Right forelimb (tissue), 1 donor: ENCODE measurements at regions not wholly inside any gene's neighbourhood (a gene's known extent, or its start where the extent isn't known, plus 50 kb on each side); places are given as distances from the start of the nearest gene placed in this dataset.
"Not testable (repeated sequence)": the region's sequence is repeated elsewhere in the genome, so short reads cannot be mapped to it uniquely, and the experiment has no call there.

Experiments used
- DNase-seq: peaks from one replicate; pipeline ENCODE4 v3.0.0-alpha.2; 2018

DNA sequence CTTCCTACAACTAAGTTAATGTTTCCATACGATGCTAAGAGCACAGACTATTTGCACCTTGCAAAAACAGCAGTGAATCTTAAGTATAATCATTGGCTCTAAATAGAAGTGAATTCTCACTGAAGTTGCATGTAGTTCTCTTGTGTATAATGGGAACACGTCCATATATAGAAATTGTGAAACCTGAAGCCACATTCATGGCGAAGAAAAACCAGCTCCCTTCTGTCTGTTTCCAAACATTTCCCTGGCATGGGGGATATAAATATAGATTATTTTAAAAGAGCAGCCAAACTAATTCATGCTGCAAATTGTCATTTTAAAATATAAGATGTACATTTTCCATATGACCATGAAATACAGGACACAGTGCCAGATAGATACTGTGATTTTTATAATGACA, 71.1 kb downstream of the TRAM1L1 start:
- DNase-seq: no peak

DNA sequence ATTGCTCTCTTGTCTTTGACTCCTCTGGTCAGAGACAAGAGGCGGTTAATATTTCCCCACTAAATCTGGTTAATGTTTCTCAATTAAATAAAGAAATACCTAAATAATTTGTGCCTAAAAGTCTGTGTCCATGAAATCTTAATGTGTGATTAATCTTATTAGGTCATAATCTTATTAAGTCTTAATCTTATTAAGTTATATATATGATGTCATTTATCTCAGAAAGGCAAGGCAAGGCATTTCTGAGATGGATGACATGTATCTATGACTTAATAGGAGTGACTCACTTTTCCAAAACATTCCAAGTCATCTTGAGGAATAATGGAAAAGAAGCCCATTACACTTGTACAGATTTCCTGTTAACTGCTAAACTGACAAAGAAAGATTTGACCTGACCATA, 74.7 kb downstream of the TRAM1L1 start:
- DNase-seq: no peak

DNA sequence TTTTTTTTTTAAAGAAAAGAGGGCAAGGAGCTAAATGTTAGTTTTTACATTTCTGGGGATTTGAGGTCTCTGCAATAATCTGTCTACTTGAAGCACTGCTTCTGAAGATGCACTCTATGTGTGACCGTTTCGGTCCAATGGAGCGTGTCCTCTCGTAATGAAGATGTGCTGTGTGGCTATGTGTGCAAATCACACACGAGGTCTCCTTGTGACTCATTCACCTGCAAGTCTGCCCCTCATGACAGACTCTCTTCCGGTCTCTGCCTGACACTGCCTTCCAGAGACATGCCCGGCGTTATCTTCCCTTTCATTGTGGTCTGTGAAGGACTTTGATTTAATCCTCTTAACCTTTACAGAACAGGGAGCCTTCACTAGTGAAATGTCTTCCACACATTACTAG, 84.3 kb downstream of the TRAM1L1 start:
- DNase-seq: no peak

DNA sequence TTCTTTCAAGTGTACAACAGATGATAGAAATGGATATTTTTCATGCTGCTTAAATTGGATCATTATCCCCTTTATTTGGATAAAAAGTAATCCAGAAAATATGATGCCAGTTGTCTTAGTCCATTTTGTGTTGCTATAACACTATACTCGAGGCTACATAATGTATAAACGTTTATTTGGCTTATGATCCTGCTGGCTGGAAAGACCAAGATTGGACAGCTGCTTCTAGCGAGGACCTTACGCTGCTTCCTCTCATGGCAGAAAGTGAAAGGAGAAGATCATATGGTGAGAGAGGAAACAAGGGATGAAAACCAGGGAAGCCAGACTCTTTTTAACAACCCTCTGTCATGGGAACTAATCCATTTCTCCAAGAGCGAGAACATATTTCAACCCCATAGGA, 102.7 kb downstream of the TRAM1L1 start:
- DNase-seq: no peak

DNA sequence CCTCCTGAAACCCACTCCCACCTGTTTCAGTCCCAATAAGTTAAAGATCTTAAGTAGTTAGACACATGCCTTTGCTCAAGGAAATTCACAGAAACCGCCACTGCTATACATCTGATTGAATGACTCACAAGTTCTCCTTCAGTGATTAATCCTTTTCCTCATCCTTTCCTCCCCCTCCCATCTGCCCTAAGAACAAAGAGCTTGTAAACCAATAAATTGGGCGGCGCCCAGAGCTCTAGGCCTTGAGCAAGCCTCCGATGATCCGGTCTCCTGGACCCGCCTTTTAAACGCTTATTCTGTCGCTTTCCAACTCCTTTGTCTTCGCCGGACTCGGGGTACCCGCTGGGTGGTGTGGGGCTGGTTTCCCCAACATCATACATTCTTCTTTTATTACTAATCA, 104.9 kb downstream of the TRAM1L1 start:
- DNase-seq: not testable (repeated sequence)

DNA sequence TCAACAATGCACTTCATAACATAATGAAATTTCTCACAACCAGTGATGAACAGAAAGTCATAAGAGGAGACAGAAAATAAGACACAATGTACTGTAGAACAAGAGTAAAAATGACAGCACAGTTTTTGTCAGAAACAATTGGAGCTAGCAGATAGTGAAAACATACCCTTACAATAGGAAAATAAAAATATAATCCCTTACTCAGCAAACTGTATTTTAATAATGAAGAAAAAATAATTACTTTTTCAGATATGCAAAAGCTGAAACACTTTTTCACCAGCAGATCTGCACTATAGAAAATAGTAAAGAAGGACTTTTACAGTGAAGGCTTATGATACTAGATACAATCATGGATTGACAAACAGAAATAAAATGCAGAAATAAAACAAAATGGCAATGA, 126.3 kb downstream of the TRAM1L1 start:
- DNase-seq: no peak

DNA sequence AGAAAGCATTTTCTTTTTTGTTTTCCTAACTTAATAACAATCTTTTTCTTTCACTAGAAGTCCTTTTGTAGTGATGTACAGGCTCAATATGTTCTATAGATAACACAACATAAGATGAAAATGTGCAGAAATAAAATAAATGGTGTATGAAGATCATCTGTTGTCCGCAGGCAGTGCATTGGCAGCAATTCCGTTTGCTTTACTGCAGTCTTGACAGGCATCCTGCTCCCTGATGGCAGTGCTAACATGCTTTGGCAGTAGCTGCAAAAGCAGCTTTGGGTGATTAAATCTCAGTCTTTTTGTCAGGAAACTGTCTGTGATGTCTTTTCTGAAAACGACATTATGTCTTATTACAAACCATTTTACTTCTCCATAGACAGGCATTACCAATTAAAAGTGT, 131.4 kb downstream of the TRAM1L1 start:
- DNase-seq: no peak

DNA sequence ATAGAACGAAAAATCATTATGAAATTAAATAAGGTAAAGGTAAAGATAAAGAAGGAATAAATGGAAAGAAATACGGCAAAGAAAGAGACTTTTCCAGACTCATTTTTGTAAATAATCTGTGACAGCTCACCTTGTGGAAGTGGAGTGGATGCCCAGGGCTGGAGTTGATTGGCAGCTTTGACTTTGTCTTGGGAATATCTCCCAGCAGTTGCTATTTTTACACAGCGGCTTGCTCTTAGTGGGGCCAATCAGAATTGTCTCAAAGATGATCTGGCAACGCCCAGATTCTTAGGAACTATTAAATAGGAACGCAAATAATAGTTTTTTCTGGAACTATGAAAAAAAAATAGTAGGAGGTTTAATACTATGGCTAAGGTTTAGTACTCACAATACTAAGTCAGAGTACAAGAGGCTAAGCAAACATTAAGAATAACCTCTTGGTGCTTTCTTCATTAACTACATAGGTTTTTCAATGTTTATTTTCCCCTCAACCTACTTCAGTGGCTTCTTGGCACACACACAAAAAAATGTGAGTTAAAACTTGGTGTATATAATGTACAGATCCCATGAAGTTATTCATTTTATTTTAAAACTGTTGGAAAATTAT, 132.7 kb downstream of the TRAM1L1 start:
- no peak for DNase-seq

DNA sequence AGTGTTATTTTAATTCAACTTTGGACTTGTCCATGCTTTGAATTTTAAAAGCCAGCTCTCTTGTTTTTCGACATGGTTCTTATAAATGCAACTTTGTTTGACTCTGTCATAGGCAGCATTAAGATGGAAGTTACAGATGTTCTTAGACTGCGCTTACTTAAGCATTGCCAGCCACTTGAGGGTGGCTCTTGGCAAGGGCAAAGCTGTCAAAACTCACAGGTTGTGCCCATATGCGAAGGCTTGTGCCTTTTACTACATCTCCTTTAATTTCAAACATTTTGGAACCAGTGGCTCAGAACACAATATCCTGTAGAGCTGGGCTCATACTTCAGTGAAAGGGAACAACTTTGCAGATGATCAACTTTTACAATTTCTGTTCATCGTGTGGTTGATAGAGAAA, 135.5 kb downstream of the TRAM1L1 start:
- no peak for DNase-seq

DNA sequence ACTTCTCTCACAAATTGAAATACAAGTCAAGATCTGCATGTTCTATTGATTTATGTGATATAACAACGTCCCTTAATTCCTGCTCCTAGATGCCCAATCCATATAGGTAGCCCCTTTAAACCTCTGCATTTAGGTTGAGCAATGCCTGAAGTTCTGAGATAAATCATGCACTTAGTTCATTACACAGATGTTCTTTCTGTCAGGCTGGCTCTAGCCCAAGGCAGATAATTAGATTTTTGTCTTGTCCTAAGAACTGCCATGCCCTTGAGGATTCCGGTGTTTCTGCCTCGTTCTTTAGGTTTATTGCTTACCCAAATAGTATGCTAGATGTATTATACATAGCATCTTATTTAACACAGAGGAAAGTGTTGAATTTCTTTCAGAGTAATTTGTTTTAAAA, 143.1 kb downstream of the TRAM1L1 start:
- no peak for DNase-seq

DNA sequence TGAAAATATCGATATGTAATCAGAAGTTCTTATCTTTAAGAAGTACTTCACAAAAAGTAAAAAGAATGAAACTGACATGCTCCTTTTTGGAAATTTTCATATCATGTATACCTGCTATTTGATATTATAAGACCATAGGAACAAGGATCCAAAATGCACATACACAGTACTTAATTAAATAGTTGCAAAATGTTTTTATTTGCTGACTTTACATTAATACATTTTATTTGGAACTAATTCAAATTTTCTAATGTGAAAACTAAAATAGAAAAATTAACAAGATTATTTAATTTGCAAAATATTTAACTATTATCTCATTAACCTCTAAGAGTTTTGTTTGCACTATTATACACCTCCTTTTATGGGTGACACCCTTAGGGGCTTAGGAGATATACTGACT, 155.0 kb downstream of the TRAM1L1 start:
- DNase-seq: no peak

DNA sequence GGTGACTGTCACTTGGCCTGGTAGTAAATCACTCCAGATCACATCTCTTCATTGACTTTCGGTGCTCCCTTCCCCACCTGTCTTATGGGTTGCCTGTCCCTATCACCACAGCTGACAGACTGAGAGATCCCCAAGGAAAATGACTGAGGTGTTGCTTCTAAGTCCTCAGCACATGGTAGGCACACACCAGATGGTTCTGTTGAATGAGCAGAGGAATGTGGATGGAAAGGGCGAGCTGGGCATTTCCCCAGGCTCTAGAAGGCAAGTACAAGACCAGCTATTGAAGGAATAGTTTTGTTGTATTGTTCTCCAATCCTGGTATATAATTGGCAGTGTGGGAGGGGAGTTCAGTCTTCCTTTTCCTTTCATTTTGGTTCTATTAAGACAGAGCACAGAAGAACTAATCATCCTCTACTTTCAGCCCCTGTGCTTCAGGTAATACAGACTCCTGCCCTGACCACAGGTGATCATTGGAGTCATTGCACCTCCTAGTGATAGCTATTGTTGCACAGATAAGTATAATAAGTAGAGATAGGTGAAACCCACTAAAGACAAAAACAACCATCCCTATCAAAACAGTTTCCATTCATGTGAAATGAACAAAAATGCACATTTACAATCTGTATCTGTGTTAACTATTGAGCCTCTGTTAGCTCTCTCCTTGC, 158.6 kb downstream of the TRAM1L1 start:
- no peak for DNase-seq

DNA sequence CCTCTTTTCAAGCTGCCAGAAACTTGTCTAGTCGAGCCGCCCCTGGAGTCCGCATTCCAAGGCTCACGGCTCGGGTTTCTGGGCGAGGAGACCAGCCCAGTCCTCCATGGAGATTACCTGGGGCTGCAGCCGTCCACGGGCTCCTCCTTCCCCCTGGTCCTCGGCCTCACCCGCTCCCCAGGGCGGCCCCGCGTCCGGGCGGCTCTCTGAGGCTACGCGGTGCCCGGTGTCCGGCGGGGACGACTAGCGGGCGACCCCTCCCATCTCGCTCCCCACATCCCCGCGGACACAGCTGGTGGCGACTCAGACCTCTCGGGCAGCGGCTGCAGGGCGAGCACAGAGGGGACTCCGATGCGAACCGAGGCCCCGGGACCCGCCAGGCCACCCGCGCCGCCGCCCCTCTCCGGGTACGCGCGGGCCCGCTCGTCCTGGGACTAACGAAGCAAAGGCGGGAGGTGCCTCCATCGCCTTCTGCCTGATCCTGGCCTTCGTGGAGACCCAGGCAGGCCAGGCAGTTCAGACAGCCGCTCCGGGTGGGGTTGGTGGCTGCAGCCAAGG, 159.4 kb downstream of the TRAM1L1 start:
- peak; percentile 50 for DNase-seq

DNA sequence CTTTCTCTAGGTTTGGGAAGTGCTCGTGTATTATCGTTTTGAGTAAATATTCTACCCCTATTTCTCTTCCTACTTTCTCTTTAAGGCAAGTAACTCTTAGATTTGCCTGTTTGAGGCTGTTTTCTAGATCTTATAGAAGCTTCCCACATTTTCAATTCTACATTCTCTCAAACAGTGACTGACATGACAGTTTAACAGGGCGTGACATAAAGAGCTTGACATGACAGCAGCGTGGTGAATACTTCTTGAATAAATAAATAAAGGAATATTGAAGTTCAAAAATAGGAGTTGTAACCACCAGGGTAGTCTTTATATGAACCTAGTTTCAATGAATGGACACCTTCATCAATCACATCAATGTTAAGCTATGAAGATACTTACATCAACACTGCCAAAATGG, 162.0 kb downstream of the TRAM1L1 start:
- no peak for DNase-seq

DNA sequence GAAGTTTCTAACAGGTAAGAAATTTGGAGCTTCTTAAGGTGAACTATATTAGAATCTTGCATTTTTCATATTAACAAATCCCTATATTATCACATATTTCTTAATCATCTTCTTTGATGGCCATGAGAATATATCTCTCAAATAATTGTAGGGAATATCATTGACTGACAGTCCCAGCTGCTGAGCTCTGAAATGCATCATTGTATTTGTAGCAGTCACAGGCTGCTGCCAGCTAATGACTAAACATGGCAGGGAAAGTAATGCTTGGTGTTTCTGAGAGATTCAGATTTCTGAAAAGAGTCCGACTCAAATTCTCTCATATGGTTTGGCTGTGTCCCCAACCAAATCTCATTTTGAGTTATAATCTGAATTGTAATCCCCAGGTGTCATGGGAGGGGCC, 171.9 kb downstream of the TRAM1L1 start:
- DNase-seq: no peak

DNA sequence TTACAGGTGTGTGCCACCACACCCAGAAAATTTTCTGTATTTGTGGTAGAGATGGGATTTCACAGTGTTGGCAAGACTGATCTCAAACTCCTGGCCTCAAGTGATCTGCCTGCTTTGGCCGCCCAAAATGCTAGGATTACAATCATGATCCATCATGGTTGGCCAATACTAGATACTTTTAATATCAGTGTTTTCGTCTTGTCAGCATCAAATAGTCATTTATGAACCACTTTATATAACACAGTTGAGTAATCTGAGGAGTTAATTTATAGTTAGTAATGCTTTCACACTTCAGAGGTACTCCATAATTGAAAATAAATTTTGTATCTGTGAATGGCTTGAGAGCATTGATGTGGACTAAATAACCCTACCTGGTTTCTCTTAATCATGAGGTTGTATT, 178.6 kb downstream of the TRAM1L1 start:
- DNase-seq: no peak

DNA sequence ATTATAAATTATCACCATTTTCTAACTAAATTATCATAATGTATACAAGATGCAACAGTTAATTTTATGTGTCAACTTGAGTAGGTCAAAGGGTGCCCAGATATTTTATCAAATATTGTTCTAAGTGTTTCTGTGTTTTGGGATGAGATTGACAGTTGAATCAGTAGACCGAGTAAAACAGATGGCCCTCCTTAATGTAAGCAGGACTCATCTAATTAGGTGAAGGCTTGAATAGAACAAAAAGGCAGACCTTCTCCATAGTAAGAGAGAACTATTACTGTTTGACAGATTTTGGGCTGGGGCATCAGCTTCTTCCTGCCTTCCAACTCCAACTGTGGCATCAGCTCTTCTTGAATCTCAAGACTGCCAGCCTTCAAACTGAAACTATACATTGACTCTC, 185.8 kb downstream of the TRAM1L1 start:
- no peak for DNase-seq

DNA sequence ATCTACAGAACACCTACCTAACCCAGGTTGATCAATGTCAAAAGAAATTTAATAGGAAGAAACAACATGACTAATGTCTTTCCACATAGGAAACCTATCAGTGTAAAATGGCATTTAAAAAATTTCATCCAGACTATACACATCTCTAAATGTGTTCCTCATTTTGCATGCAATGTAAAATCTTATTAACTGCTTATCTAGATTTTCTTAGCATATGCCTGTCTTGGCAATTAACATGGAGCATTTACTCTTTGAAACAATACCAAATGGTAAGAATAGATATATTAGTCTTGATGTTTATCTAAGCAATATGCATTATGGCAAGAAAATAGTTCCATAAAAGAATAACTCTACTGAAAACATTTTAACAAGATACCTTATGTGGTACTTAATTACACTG, 199.8 kb downstream of the TRAM1L1 start:
- no peak for DNase-seq

DNA sequence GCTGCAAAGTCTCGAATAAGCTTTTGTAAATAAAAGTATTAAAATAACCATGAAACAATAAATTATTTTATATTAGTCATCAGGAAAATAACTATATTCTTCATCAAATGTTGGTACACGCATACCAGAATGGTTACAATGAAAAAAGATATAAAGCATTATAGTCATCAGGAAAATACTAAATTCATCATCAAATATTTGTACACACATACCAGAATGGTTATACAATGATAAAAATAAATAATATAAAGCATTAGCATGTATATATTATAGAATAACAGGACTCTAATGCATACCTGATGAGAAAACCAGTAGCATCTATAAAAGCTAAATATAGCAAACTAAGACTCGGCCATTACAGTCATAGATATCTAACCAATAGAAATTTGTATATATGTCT, 202.9 kb downstream of the TRAM1L1 start:
- no peak for DNase-seq

DNA sequence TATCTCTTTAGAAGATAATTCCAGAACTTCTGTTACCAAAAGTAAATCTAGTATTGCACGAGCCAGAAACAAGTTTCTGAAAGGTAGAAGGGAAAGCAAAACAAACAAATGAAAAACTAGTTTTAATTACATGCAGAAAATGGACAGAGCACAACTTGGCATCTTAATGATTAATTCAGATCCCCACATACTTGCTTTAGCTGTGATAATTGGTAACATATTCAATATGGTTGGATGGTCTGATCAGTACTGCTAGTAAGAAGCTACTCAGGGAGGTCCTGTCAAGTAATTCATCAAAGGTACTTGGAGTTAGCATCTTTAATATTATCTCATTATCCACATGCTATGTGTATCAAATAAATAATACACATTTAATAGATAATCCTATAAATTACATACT, 204.3 kb downstream of the TRAM1L1 start:
- no peak for DNase-seq

DNA sequence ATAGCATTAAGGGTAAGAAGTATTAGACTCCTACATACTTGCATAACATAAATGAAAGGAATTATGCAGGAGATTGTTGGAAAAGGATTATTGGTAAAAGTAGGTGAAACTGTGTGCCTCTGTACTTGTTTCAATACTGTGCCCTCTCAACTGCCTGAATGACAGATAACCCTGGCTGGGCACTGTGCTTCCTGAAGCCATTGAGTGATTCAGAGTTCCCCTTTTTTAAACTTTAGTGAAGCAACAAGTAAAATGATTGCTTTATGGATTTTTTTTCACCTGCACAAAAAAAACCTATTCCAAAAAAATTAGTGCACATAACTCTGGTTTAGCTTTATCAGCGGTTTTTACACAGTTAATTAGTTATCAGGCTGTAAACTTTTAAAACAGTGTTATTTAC, 204.8 kb downstream of the TRAM1L1 start:
- no peak for DNase-seq

DNA sequence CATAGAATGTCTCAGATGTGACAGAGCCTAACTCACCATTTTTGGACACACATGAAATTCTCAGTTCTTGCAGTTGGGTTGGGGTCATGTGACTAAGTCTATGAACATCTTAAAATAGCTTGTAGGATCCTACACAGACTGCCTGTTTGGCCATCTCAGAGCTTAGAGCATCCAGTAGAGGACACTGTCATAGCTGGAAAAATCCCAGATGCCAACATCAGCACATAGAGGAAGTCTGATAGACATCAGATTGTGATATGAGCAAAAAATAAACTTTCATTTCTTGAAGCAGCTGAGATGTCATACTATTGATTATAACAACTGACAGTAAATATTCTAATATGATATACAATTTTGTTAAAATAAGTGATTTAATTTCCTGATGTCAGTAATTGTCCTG, 207.1 kb downstream of the TRAM1L1 start:
- no peak for DNase-seq

DNA sequence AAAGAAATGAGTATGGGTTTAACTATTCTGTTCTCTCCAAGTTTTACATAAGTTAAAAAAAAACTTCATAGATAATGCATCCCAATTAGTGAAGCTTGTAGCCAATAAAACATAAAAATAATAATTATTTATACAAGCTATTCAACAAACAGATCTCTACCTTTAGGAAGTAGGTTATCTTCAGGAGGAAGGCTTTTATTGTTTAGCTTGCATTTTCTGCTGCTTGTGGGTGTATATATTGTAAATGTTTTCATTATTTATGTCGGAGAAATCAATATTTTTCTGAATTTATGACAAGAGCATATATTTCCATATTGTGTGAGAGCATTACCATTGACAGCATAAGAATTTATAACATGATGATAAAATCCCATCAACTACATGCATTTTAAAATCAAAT, 208.3 kb downstream of the TRAM1L1 start:
- DNase-seq: no peak

DNA sequence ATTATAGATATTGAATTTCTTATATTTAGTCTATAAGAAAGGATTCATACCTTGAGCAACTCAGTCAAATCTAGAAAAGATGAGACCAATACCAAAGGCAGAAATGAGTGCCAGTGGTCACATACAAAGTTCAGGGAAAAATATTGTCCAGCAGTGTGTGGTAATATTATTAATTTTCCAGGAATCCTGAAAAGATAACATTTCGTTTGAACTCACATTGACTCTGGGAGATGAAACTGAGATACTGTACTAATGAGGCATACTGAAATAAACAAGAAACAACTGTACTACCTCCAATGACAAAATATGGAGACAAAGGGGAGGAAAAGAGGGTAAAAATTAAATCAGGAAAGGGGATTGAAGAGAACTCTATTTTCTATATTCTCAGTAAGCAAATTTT, 212.4 kb downstream of the TRAM1L1 start:
- no peak for DNase-seq

DNA sequence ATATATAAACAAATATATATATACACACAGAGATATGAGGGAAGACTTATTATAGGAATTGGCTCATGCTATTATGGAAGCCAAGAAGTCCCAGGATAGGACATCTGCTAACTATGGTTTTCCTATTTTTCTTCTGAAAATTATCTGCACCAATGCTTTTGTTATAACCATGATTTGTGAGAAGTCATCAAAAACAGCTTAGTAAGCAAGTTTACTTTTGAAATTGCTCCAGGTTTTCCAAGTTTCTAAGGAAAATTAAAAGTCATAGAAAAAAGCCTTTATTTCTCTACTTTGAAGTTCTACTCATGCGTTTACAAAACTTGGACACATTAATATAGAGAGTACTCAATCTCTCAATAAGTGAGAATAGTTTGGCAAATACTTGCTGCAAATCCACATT, 213.1 kb downstream of the TRAM1L1 start:
- DNase-seq: no peak
